Astrocyte (in vitro differentiated cells and primary cell): ENCODE measurements at regions not wholly inside any gene's neighbourhood (a gene's known extent, or its start where the extent isn't known, plus 50 kb on each side); places are given as distances from the start of the nearest gene placed in this dataset.

Experiments
- EZH2 ChIP-seq: IDR thresholded peaks from 2 replicates; pipeline ENCODE4 v1.6.1; 2012; ENCODE audit warnings: mild to moderate bottlenecking, low read length, inconsistent platforms; ENCODE audit not compliant: insufficient read depth
- TF ChIP-seq, protein P1 (sequence below): IDR thresholded peaks from 2 replicates; pipeline ENCODE4 v1.5.1; 2011; ENCODE audit warnings: low read depth, mild to moderate bottlenecking, inconsistent platforms, low read length, moderate library complexity; ENCODE audit not compliant: insufficient read depth

DNA sequence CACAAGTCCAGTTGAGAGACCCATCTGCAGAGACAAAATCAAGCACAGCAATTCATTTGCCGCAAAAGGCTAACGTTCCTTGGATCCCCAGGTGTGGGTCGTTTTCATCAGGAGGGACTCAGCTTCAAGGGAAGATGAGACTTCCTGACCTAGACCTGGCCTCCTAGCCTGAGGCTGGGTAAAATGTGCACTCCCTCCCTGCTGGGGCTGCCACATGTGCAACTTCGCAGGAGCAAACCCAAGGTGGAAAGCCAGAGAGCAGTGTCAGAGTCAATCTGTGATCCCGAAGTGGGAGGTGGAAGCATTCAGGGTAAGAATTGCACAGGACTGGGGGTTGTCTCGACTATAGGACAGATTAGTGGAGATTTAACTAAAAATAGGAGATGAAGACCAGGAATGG is 164.7 kb upstream of the UMPS start:
- TF ChIP-seq, protein P1, sequence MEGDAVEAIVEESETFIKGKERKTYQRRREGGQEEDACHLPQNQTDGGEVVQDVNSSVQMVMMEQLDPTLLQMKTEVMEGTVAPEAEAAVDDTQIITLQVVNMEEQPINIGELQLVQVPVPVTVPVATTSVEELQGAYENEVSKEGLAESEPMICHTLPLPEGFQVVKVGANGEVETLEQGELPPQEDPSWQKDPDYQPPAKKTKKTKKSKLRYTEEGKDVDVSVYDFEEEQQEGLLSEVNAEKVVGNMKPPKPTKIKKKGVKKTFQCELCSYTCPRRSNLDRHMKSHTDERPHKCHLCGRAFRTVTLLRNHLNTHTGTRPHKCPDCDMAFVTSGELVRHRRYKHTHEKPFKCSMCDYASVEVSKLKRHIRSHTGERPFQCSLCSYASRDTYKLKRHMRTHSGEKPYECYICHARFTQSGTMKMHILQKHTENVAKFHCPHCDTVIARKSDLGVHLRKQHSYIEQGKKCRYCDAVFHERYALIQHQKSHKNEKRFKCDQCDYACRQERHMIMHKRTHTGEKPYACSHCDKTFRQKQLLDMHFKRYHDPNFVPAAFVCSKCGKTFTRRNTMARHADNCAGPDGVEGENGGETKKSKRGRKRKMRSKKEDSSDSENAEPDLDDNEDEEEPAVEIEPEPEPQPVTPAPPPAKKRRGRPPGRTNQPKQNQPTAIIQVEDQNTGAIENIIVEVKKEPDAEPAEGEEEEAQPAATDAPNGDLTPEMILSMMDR, result no peak
- TF ChIP-seq EZH2, result no peak
